ENCODE measurements at regions not wholly inside any gene's neighbourhood (a gene's known extent, or its start where the extent isn't known, plus 50 kb on each side); places are given as distances from the start of the nearest gene placed in this dataset.
"Not testable (repeated sequence)": the region's sequence is repeated elsewhere in the genome, so short reads cannot be mapped to it uniquely, and the experiment has no call there.

DNA sequence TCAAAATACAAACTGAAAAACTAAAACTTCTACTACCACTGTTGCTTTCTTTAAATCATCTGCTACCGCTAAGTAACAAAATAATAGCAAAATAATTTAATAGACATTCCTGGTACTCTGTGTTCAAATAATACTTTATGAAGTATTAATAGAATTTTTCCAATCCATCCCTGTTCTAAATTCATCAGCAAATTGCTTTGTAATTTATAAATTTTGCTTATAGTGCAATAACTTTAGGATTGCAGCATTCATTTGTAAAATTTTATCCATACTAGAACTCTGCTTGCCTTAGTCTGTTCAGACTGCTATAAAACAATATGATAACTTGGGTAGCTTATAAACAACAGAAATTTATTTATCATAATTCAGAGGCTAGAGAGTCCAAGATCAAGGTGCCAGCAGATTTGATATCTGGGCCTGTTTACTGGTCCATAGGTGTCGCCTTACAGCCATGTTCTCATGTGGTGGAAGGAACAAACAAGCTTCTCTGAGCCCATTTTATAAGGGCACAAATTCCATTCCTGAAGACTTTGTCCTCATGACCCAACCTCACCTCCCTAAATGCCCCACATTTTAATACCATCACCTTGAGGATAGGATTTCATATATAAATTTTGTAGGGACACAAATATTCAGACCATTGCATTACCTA, 415.1 kb upstream of the MAP2 start:
- TF ChIP-seq, protein P1, sequence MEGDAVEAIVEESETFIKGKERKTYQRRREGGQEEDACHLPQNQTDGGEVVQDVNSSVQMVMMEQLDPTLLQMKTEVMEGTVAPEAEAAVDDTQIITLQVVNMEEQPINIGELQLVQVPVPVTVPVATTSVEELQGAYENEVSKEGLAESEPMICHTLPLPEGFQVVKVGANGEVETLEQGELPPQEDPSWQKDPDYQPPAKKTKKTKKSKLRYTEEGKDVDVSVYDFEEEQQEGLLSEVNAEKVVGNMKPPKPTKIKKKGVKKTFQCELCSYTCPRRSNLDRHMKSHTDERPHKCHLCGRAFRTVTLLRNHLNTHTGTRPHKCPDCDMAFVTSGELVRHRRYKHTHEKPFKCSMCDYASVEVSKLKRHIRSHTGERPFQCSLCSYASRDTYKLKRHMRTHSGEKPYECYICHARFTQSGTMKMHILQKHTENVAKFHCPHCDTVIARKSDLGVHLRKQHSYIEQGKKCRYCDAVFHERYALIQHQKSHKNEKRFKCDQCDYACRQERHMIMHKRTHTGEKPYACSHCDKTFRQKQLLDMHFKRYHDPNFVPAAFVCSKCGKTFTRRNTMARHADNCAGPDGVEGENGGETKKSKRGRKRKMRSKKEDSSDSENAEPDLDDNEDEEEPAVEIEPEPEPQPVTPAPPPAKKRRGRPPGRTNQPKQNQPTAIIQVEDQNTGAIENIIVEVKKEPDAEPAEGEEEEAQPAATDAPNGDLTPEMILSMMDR (IDR thresholded peaks at IDR 0.05): no peak
- TF ChIP-seq POLR2A (IDR thresholded peaks at IDR 0.05): no peak
- no peaks in the 10 kb centered on the region for H3K4me1 ChIP-seq
- WGBS, 2 donors: 94 to 96% methylated on average over 2 of the region's 2 CpGs
- no peak overlapping the region for H3K4me3 ChIP-seq
- no peak for DNase-seq
- H3K27ac ChIP-seq: no peak overlapping the region
- H3K27me3 ChIP-seq: no peaks in the 10 kb centered on the region
- intact Hi-C loops (cut with DNase I; ENCODE audit: low total_unique reads): no loop called here
- H3K9me3 ChIP-seq: no peaks in the 10 kb centered on the region
- H3K36me3 ChIP-seq (ENCODE audit: low read depth, missing control alignments): no peaks in the 10 kb centered on the region

DNA sequence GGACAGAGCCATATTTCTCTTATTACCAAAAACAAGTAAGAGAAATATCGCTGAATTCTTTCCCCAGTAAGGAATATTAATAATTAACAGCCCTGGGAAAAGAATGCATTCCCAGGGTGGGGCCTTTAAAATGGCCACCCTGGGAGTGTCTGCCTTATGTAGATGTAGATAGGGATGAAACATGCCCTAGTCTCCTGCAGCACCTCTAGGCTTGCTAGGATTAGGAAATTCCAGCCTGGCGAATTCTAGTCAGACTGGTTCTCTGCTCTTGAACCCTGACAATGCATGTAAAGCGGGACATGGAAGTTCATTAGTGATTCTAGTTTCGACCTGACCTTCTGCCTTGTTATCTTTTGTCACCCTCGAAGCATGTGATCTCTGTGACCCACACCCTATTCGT, 405.2 kb upstream of the MAP2 start:
- H3K27me3 ChIP-seq; H3K27ac ChIP-seq; DNase-seq; H3K4me3 ChIP-seq; H3K4me1 ChIP-seq; H3K36me3 ChIP-seq (ENCODE audit: low read depth, missing control alignments); intact Hi-C loops (cut with DNase I; ENCODE audit: low total_unique reads); H3K9me3 ChIP-seq: not testable (repeated sequence)
- WGBS, 2 donors: 85% methylated on average over 6 of the region's 6 CpGs

DNA sequence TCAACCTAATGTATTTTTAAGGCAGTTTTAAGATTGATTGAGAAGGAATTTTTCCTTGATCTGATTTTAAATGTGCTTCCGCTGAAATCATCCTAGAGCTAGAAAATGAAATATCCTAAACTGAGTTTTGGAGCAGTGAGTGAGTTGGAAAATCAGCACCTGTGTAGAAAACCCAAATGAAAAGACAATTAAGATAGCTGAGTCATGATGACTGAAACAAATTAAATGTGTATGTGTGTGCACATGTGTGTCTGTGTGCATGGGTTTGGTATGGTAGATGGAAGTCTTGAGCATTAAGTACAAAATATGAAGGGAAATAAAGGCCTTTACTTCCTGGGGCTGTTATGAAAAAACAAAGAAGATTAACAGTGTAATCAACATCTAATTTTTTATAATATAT, 394.6 kb upstream of the MAP2 start:
- Histone ChIP-seq H3K36me3 (ENCODE audit: low read depth, missing control alignments) (no peaks in the 10 kb centered on the region), H3K4me3 (no peak overlapping the region), H3K27ac (no peak overlapping the region), H3K9me3 (no peaks in the 10 kb centered on the region), H3K27me3 (no peaks in the 10 kb centered on the region), H3K4me1 (no peaks in the 10 kb centered on the region)
- DNase-seq: no peak
- 85 to 96% methylated on average over 1 of the region's 1 CpG for WGBS, 2 donors
- intact Hi-C loops (cut with DNase I; ENCODE audit: low total_unique reads): no loop called here
- TF ChIP-seq, protein P1 (IDR thresholded peaks at IDR 0.05): no peak
- TF ChIP-seq POLR2A (IDR thresholded peaks at IDR 0.05): no peak

DNA sequence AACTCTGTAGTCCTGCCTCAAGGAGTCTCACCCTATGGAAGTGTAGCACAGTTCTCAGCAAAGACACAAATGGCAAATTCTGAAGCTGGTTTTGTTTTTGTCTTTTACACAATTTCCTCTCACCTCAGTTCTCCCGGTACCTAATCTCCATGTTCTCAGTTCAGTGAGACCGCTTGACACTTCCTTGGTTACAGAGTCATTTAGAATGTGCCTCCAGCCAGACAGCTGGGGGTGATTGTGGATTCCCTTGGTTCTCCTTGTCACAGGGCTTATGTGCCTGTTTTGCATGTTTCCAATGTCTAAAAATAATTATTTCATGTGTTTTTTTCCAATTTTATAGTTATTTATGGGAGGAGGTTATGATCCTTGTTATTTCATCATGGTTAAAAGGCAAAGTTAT, 379.5 kb upstream of the MAP2 start:
- H3K9me3 ChIP-seq: no peaks in the 10 kb centered on the region

DNA sequence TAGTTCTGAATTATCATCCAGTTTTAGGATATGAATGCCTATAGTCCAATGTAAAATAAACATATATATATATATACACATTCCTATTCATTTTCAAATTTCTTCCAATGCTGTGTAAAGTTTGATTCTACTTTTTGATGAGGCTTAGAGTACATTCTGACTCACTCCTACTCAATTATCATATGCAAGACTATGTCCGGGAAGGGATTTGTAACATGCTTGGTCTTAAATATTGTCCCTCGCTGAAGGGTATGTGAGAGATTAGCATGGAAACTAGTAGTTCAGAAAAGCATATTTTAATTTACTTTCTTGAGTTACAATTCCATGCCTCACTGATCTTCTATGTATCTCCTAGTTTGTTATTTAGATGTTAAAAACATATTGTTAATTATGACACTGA, 377.7 kb upstream of the MAP2 start:
- Histone ChIP-seq H3K27me3 (no peaks in the 10 kb centered on the region), H3K4me3 (no peak overlapping the region), H3K4me1 (no peaks in the 10 kb centered on the region), H3K27ac (no peak overlapping the region), H3K36me3 (ENCODE audit: low read depth, missing control alignments) (no peaks in the 10 kb centered on the region), H3K9me3 (no peaks in the 10 kb centered on the region)
- no peak for DNase-seq
- intact Hi-C loops (cut with DNase I; ENCODE audit: low total_unique reads): no loop called here
- WGBS, 2 donors: 90 to 95% methylated on average over 2 of the region's 2 CpGs
- TF ChIP-seq, protein P1 (IDR thresholded peaks at IDR 0.05): no peak
- no peak for TF ChIP-seq POLR2A (IDR thresholded peaks at IDR 0.05)

More for the DNA sequence above, 379.5 kb upstream of the MAP2 start:
- Histone ChIP-seq H3K36me3 (ENCODE audit: low read depth, missing control alignments) (no peaks in the 10 kb centered on the region), H3K4me1 (no peaks in the 10 kb centered on the region), H3K27ac (no peak overlapping the region), H3K27me3 (no peaks in the 10 kb centered on the region), H3K4me3 (no peak overlapping the region)
- intact Hi-C loops (cut with DNase I; ENCODE audit: low total_unique reads): no loop called here
- TF ChIP-seq, protein P1 (IDR thresholded peaks at IDR 0.05): no peak
- no peak for TF ChIP-seq POLR2A (IDR thresholded peaks at IDR 0.05)
- DNase-seq: no peak
- WGBS, 2 donors: 83 to 89% methylated on average over 2 of the region's 2 CpGs
